ENCODE measurements at regions not wholly inside any gene's neighbourhood (a gene's known extent, or its start where the extent isn't known, plus 50 kb on each side); places are given as distances from the start of the nearest gene placed in this dataset.

DNA sequence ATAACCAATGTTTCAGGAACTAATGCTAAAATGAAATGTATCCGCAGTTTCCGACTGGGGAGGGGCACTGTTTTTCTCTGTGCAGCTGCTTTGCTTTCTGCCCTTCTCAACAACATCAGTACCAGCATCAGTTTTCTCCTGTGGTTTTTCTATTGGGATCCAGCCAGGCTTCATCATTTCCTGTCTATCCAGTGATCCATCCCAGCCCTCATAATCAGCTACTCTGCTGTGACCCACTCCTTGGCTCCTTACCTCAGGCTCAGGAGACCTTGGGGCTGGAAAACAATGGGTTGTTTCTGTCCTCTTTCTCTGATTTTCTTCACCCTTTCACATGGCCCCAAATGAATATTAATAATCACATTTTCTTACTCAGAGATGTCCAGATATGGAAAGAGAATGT is 222.2 kb upstream of the DKK2 start:
- no peak overlapping the region for H3K4me3 ChIP-seq (ENCODE audit: low read depth, low read length)
- no peak for DNase-seq (ENCODE audit: low read depth)
- no peak for TF ChIP-seq CTCF (IDR thresholded peaks at IDR 0.05; ENCODE audit: low read depth, low read length, missing control alignments)

- DNase-seq (ENCODE audit: low read depth) = no peak
- TF ChIP-seq CTCF (IDR thresholded peaks at IDR 0.05; ENCODE audit: low read depth, low read length, missing control alignments) = no peak
- H3K4me3 ChIP-seq (ENCODE audit: low read depth, low read length) = no peak overlapping the region
Measured at GRCh38 chr4:107255596-107255995, 219.5 kb upstream of the DKK2 start.

DNA sequence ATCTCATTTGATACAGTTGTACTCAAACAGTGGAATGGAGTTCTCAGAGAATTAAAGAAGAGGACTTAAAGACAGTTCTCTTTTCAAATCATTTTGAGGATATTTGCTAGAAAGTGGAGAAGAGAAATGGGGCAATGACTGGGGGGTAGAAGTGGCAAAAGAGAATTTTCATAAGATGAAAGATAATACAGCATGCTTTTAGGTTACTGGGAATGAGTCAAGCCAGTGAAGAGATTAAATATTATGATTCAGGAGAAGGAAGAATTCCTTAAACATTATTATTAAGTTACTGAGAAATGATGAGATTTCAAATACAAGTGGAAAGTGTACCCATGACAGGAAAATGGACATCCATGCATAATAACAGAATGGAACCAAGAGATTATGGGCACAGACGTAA is 219.0 kb upstream of the DKK2 start:
- no peak for DNase-seq (ENCODE audit: low read depth)
- TF ChIP-seq CTCF (IDR thresholded peaks at IDR 0.05; ENCODE audit: low read depth, low read length, missing control alignments) = no peak
- no peak overlapping the region for H3K4me3 ChIP-seq (ENCODE audit: low read depth, low read length)

DNA sequence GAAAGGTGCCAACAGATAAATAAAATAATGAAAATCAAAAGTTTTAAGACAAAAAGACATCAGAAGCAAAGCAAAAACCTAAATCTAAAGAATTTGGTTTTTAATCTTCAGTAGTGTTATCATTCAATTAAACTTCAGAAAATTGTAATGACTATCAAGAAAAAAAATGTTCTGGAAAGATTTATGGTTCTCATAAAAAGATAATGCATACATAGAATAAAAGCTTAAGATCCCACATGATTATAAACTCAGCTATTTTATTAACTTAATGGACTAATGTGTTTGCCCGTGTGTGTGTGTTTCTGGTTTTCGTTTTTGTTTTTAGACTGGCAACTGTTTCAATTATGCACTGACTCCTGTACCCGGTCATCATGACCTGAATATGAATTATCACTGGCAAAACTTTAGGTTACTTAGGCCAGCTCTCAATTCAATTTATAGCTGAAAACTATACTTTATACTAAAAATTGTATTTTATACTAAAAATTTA is 217.5 kb upstream of the DKK2 start:
- TF ChIP-seq CTCF (IDR thresholded peaks at IDR 0.05; ENCODE audit: low read depth, low read length, missing control alignments) = no peak
- no peak for DNase-seq (ENCODE audit: low read depth)
- H3K4me3 ChIP-seq (ENCODE audit: low read depth, low read length) = no peak overlapping the region

- H3K4me3 ChIP-seq (ENCODE audit: low read depth, low read length) = no peak overlapping the region
- TF ChIP-seq CTCF (IDR thresholded peaks at IDR 0.05; ENCODE audit: low read depth, low read length, missing control alignments) = no peak
- DNase-seq (ENCODE audit: low read depth) = no peak
Measured at GRCh38 chr4:107253090-107253489, 217.0 kb upstream of the DKK2 start.

DNA sequence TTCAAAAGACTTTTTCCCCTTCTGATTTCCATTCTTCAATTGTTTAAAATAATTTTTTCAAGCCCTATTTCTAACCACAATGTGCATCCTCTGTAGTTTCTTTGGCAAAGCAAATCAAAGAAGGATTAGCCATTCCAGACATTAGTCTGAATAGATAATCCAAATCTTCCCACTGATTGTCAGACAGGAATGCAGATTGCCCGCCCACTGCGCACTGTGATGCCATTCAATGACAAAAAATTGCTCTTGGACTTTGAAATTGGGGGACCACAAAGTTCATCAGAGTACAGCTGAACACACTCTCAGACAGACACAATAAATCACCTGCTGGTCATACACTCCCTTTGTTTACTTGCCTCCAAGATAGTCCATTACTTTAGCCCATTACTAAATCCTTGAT is 216.5 kb upstream of the DKK2 start:
- no peak overlapping the region for H3K4me3 ChIP-seq (ENCODE audit: low read depth, low read length)
- DNase-seq (ENCODE audit: low read depth) = no peak
- TF ChIP-seq CTCF (IDR thresholded peaks at IDR 0.05; ENCODE audit: low read depth, low read length, missing control alignments) = no peak

- no peak for DNase-seq (ENCODE audit: low read depth)
- no peak for TF ChIP-seq CTCF (IDR thresholded peaks at IDR 0.05; ENCODE audit: low read depth, low read length, missing control alignments)
- H3K4me3 ChIP-seq (ENCODE audit: low read depth, low read length) = no peak overlapping the region
Measured at GRCh38 chr4:107248571-107248970, 212.5 kb upstream of the DKK2 start.

All from GM12864 (cell line).